Spleen (tissue), 11 donors: ENCODE measurements at regions not wholly inside any gene's neighbourhood (a gene's known extent, or its start where the extent isn't known, plus 50 kb on each side); places are given as distances from the start of the nearest gene placed in this dataset.

ENCODE experiments used
- DNase-seq: peaks from one replicate; pipeline ENCODE4 v3.0.0-alpha.2; 2020
- H3K27ac ChIP-seq, 8 donors: fragments of 200-600 bp; sonication (generic) in 7 of 8; 1 replicate in 4 of 8; 2 replicates in 4 of 8; pipeline versions ENCODE4 v1.5.0 to v1.8.0; 2016 to 2021; ENCODE audit warnings: inconsistent platforms in 4 of 8, mild to moderate bottlenecking in 4 of 8, moderate library complexity in 1 of 8
- H3K27me3 ChIP-seq, 7 donors: fragments of 200-600 bp; sonication (generic) in 6 of 7; replicated peaks in 1 of 7; 1 replicate in 4 of 7; 2 replicates in 3 of 7; pipeline versions ENCODE4 v1.5.0 to v1.8.0; 2016 to 2021; ENCODE audit warnings: inconsistent platforms in 3 of 7, mild to moderate bottlenecking in 1 of 7
- H3K36me3 ChIP-seq, 6 donors: fragments of 200-600 bp; sonication (generic) in 5 of 6; 1 replicate in 4 of 6; 2 replicates in 2 of 6; pipeline versions ENCODE4 v1.5.0 to v1.8.0; 2016 to 2021; ENCODE audit warnings: inconsistent platforms in 2 of 6
- H3K4me1 ChIP-seq, 6 donors: fragments of 200-600 bp; sonication (generic) in 5 of 6; 1 replicate in 3 of 6; 2 replicates in 3 of 6; pipeline versions ENCODE4 v1.5.0 to v1.8.0; 2016 to 2021; ENCODE audit warnings: inconsistent platforms in 3 of 6
- H3K4me3 ChIP-seq, 8 donors: fragments of 200-600 bp; sonication (generic) in 7 of 8; 1 replicate in 4 of 8; 2 replicates in 4 of 8; pipeline versions ENCODE4 v1.5.0 to v1.8.0; 2016 to 2021; ENCODE audit warnings: inconsistent platforms in 4 of 8, mild to moderate bottlenecking in 4 of 8, moderate library complexity in 2 of 8
- H3K9me3 ChIP-seq, 8 donors: fragments of 200-600 bp; sonication (generic) in 7 of 8; 1 replicate in 4 of 8; 2 replicates in 4 of 8; pipeline versions ENCODE4 v1.5.0 to v1.8.0; 2016 to 2021; ENCODE audit warnings: inconsistent platforms in 4 of 8
- POLR2A ChIP-seq, 3 donors: fragments of 450-650 bp; IDR thresholded peaks; one replicate each; pipeline ENCODE4 v1.5.1; 2017; ENCODE audit warnings: antibody characterized with exemption in 3 of 3, mild to moderate bottlenecking in 1 of 3
- POLR2AphosphoS5 ChIP-seq, 3 donors: sonication (generic); formaldehyde crosslinking; IDR thresholded peaks; one replicate each; pipeline ENCODE4 v1.5.1; 2017; ENCODE audit warnings: antibody characterized with exemption in 3 of 3
- WGBS, 5 donors: extraction: QIAGEN DNeasy Blood & Tissue Kit in 3 of 5; methylation state at CpG; one replicate each; pipeline versions ENCODE4 v1.1.5 to v1.1.7; 2013 to 2018; 5-methylcytosine and 5-hydroxymethylcytosine counted together
- intact Hi-C: fragments of 100-400 bp; cut with DNase I; formaldehyde crosslinking; loops from one replicate; pipeline ENCODE4 v1.15.0; 2023; ENCODE audit warnings: low total_unique reads
- TF ChIP-seq, protein P1 (sequence below), 11 experiments: fragments of 200-600 bp in 7 of 11; fragments of 450-650 bp in 4 of 11; sonication (generic) in 4 of 11; IDR thresholded peaks in 8 of 11; conservative IDR thresholded peaks in 3 of 11; 1 replicate in 7 of 11; 2 replicates in 4 of 11; pipeline versions ENCODE4 v1.4.0 to v1.8.0; 2016 to 2021; ENCODE audit warnings: antibody characterized with exemption in 11 of 11, inconsistent platforms in 4 of 11, mild to moderate bottlenecking in 1 of 11
- donor health status: healthy with polysubstance abuse.
- donor health status: DM: no; HTN: no; CAD: no; lungs with moderate emphysema.
- donor health status: DM: no; HTN: no; CAD: no.
- donor health status: Bipolar disorder and iron deficiency.
- donor health status: healthy.
- donor health status: DM: no; HTN: no; CAD: no.
- donor health status: DM: yes; HTN: yes; CAD: no.

DNA sequence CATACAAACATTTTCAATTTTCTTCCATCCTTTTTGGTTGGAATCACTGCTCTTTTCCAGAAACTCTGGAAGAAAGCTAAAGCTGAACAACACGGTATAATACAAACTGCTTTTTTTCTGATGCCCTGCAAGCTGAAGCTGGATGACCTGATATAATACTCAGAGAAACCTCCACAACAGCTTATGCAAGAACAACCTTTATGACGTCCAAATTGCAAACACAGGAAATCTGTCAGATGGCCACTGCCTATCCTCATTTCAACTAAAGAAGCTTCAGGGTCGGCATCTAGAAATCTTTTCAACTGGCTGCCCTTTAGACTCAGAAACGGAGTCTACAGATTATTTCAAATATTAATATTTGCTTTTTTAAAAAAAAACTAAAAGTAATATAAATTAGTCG is 106.5 kb upstream of the PRDM9 start:
- no peaks in the 10 kb centered on the region for H3K27me3 ChIP-seq
- no peaks in the 10 kb centered on the region for H3K36me3 ChIP-seq
- DNase-seq: no peak
- no peak overlapping the region for H3K27ac ChIP-seq
- intact Hi-C loops: no loop called here
- no peak overlapping the region for H3K4me3 ChIP-seq
- H3K9me3 ChIP-seq: peaks cover 0 to 6% (median 0%) of the 10 kb centered on the region in 8 donors
- no peaks in the 10 kb centered on the region for H3K4me1 ChIP-seq
- 71 to 89% (median 83%) methylated on average over 5 of the region's 5 CpGs for WGBS, 5 donors
- TF ChIP-seq POLR2AphosphoS5 (IDR thresholded peaks at IDR 0.05): no peak
- TF ChIP-seq, protein P1, sequence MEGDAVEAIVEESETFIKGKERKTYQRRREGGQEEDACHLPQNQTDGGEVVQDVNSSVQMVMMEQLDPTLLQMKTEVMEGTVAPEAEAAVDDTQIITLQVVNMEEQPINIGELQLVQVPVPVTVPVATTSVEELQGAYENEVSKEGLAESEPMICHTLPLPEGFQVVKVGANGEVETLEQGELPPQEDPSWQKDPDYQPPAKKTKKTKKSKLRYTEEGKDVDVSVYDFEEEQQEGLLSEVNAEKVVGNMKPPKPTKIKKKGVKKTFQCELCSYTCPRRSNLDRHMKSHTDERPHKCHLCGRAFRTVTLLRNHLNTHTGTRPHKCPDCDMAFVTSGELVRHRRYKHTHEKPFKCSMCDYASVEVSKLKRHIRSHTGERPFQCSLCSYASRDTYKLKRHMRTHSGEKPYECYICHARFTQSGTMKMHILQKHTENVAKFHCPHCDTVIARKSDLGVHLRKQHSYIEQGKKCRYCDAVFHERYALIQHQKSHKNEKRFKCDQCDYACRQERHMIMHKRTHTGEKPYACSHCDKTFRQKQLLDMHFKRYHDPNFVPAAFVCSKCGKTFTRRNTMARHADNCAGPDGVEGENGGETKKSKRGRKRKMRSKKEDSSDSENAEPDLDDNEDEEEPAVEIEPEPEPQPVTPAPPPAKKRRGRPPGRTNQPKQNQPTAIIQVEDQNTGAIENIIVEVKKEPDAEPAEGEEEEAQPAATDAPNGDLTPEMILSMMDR (IDR thresholded peaks at IDR 0.05 in 8 of 11, conservative IDR thresholded peaks at IDR 0.05 in 3 of 11): no peak
- no peak for TF ChIP-seq POLR2A (IDR thresholded peaks at IDR 0.05)

DNA sequence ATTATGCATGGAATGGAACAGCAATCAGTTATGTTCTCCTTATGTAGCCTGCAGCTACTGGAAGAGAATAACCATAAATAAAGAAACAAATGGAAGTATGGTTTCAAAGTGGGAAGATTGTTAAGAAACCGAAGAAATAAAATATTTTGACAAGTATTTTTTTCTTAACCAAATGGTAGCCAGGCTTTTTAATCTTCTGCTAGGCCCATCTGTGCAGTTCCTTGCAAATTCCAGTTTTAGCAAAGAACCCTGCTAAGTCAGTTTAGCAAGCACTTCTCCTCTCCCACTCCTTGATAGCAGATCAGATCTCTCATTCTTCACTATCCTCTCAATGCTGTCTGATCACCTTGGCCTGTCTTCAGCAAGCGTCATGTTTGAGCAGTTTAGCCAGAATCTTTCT is 111.1 kb upstream of the PRDM9 start:
- no peaks in the 10 kb centered on the region for H3K4me1 ChIP-seq
- DNase-seq: no peak
- no peaks in the 10 kb centered on the region for H3K36me3 ChIP-seq
- no peaks in the 10 kb centered on the region for H3K27me3 ChIP-seq
- WGBS, 5 donors: 61 to 89% (median 79%) methylated on average over 2 of the region's 2 CpGs
- H3K4me3 ChIP-seq: no peak overlapping the region
- H3K27ac ChIP-seq: no peak overlapping the region
- TF ChIP-seq POLR2AphosphoS5 (IDR thresholded peaks at IDR 0.05) (no peak), POLR2A (IDR thresholded peaks at IDR 0.05) (no peak)
- TF ChIP-seq, protein P1 (IDR thresholded peaks at IDR 0.05 in 8 of 11, conservative IDR thresholded peaks at IDR 0.05 in 3 of 11): no peak
- intact Hi-C loops: no loop called here
- H3K9me3 ChIP-seq: peaks cover 0 to 19% (median 9%) of the 10 kb centered on the region in 8 donors

DNA sequence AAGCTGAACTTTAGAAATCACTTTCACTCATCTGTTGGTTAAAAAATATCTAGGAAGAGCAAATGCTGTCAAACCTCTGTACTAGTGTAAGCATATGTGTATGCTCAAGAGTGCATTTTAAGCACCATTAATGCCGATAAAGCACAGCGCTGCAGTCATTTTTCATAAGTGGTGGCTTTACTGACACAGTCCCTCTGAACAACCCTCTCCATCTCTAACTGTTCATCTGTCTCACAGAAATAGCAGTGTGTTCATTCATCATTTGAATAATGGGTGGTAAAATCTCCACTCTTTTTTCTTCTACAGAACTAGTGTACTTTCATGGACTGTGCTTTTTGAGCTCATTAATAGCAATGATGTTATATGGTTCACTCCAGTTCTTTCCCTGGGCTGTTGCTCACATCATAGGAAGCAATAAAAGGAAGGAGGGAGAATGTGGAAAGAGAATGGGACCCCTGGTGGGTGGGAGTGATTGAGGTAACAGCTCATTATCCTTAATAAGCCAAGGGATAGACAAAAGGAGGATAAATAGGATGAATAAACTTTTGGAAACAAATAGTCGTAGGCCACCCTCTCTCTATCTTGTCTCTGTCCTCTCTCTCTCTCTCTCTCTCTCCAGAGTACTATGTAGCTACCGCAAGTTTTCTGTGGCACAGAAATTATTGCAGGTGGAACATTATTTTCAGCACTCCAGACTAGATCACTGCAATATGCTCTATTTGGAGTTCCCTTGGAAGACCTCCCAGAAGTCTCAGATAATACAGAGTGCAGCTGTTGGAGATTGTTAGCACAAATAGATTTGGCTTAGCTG is 117.9 kb upstream of the PRDM9 start:
- peaks cover 0 to 10% (median 6%) of the 10 kb centered on the region in 8 donors for H3K9me3 ChIP-seq
- DNase-seq: no peak
- WGBS, 5 donors: 63 to 76% (median 73%) methylated on average over 4 of the region's 4 CpGs
- no peaks in the 10 kb centered on the region for H3K36me3 ChIP-seq
- H3K4me1 ChIP-seq: no peaks in the 10 kb centered on the region
- H3K27me3 ChIP-seq: no peaks in the 10 kb centered on the region
- no peak overlapping the region for H3K4me3 ChIP-seq
- TF ChIP-seq POLR2AphosphoS5 (IDR thresholded peaks at IDR 0.05): no peak
- TF ChIP-seq, protein P1 (IDR thresholded peaks at IDR 0.05 in 8 of 11, conservative IDR thresholded peaks at IDR 0.05 in 3 of 11): no peak
- TF ChIP-seq POLR2A (IDR thresholded peaks at IDR 0.05): no peak
- intact Hi-C loops: no loop called here
- H3K27ac ChIP-seq: no peak overlapping the region

DNA sequence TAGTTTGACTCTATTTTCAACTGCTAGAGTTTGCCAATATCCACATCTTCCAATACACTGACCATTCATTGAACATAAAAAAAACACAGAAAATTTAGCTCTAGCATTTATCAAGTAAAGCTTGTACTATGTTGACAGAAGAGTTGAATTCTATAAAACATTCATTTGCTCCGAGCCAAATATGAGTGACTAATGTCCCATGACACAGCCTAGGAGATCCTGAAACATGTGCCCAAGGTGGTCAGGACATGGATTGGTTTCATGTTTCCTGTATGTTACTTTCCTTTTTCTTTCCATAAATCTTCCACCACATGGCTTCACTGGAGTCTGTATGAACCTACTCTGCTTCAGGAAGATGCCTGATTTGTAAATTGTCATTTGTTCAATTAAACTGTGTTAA is 122.4 kb upstream of the PRDM9 start:
- intact Hi-C loops: no loop called here
- H3K4me3 ChIP-seq: no peak overlapping the region
- H3K9me3 ChIP-seq: peaks cover 0 to 10% (median 6%) of the 10 kb centered on the region in 8 donors
- H3K36me3 ChIP-seq: no peaks in the 10 kb centered on the region
- H3K27me3 ChIP-seq: no peaks in the 10 kb centered on the region
- TF ChIP-seq POLR2A (IDR thresholded peaks at IDR 0.05): no peak
- TF ChIP-seq POLR2AphosphoS5 (IDR thresholded peaks at IDR 0.05): no peak
- TF ChIP-seq, protein P1 (IDR thresholded peaks at IDR 0.05 in 8 of 11, conservative IDR thresholded peaks at IDR 0.05 in 3 of 11): no peak
- H3K4me1 ChIP-seq: no peaks in the 10 kb centered on the region
- H3K27ac ChIP-seq: no peak overlapping the region
- WGBS, 5 donors: 70 to 88% (median 80%) methylated on average over 1 of the region's 1 CpG
- DNase-seq: no peak
